Fibroblast of villous mesenchyme (primary cell): ENCODE measurements at regions not wholly inside any gene's neighbourhood (a gene's known extent, or its start where the extent isn't known, plus 50 kb on each side); places are given as distances from the start of the nearest gene placed in this dataset.
"Not testable (repeated sequence)": the region's sequence is repeated elsewhere in the genome, so short reads cannot be mapped to it uniquely, and the experiment has no call there.

Experiments used
- DNase-seq: peaks from one replicate; pipeline ENCODE4 v3.0.0-alpha.2; 2010; ENCODE audit warnings: low read depth
- H3K4me3 ChIP-seq: 2 replicates; pipeline ENCODE4 v1.5.1; 2011; ENCODE audit warnings: low read depth, mild to moderate bottlenecking, low read length
- TF ChIP-seq, protein P1 (sequence below): IDR thresholded peaks from 2 replicates; pipeline ENCODE4 v1.5.1; 2012; ENCODE audit warnings: low read depth, mild to moderate bottlenecking, low read length; ENCODE audit not compliant: insufficient read depth

DNA sequence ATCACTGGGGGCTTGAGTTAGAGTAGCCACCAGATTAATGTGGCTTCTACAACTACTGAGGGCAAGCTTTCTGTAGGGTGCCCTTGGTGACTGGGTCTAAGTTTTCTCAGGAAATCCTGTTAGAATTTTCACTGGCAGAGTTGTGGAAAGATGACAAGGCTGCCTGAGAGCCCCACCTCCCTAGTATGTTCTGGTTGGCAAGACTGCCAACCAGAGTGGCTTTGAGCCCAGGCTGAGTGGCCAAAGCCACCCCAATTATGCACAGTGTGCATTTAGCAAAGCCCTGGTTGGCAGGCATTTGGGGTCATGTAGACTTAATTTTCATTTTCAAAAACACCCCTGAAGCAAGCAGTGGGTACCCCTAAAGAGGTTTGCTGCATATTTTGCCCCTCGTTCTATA is 136.7 kb upstream of the HAPLN1 start:
- H3K4me3 ChIP-seq = no peak overlapping the region
- TF ChIP-seq, protein P1, sequence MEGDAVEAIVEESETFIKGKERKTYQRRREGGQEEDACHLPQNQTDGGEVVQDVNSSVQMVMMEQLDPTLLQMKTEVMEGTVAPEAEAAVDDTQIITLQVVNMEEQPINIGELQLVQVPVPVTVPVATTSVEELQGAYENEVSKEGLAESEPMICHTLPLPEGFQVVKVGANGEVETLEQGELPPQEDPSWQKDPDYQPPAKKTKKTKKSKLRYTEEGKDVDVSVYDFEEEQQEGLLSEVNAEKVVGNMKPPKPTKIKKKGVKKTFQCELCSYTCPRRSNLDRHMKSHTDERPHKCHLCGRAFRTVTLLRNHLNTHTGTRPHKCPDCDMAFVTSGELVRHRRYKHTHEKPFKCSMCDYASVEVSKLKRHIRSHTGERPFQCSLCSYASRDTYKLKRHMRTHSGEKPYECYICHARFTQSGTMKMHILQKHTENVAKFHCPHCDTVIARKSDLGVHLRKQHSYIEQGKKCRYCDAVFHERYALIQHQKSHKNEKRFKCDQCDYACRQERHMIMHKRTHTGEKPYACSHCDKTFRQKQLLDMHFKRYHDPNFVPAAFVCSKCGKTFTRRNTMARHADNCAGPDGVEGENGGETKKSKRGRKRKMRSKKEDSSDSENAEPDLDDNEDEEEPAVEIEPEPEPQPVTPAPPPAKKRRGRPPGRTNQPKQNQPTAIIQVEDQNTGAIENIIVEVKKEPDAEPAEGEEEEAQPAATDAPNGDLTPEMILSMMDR = no peak
- DNase-seq = no peak

DNA sequence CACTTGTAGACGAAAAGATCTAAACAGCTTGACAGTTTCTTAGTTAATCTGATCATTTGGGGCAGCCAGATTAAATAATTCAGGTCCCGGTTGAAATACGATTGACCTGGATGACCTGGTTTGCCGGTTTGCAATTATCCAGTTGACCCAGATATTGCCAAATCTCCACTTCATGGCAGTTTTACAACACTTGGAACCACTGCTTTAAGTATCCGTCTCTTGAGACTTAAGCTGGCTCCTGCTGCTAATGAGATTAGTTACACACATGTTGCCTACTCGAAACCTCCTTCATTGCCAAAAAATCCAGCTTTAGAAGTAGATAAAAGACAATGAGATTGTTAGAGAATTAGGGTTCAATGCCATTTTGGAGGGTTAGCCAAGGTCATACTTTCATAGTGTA is 136.2 kb upstream of the HAPLN1 start:
- DNase-seq = peak; percentile 3
- H3K4me3 ChIP-seq = no peak overlapping the region
- TF ChIP-seq, protein P1 = no peak

DNA sequence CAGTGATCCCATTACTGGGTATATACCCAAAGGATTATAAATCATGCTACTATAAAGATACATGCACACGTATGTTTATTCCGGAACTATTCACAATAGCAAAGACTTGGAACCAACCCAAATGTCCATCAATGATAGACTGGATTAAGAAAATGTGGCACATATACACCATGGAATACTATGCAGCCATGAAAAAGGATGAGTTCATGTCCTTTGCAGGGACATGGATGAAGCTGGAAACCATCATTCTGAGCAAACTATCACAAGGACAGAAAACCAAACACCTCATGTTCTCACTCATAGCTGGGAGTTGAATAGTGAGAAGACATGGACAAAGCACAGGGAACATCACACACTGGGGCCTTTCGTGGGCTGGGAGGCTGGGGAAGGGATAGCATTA is 129.8 kb upstream of the HAPLN1 start:
- H3K4me3 ChIP-seq, DNase-seq: not testable (repeated sequence)

DNA sequence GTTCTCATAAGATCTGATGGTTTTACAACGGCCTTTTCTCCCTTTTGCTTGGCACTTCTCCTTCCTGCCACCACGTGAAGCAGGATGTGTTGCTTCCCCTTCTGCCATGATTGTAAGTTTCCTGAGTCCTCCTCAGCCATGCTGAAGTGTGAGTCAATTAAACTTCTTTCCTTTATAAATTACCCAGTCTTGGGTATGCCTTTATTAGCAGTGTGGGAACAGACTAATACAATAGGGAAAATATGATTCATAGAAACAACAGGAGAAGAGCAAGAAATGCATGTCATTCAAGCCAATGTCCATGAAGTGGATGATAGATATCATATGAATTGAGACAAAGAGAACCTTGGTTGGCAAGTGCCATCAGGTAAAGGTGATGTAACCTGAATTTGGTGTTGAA is 128.3 kb upstream of the HAPLN1 start:
- TF ChIP-seq, protein P1 = no peak

DNA sequence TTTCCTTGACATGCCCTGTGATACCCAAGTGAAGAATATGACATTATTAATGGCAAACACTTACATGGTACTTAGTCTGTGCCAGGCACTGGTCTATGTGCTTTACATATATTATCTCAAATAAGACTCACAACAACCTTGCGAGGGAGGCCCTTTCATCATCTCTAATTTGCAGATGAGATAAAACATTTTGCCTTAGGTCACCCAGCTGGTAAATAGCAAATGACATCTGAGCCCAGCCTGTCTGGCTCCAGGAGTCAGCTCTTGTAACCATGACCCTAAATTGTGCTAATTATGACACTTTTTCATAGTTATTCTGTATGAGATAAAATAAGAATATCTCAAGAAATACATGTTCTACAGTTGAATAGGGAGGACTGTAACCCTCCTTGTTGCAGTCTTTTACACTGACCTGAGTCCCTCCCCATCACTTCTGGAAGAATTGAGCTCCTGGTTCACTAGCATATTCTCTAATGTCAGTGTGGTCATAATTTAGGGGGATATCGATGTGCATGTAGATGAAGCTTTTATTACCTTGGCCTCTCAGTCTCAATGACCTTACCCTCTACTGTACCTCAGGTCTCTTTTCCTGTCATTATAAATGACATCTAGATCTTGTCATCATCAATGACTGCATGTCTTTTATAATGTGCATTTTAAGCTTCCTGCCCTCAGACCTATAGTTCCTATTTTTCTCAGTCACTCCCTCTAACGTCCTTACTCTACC is 126.1 kb upstream of the HAPLN1 start:
- no peak for DNase-seq
- no peak overlapping the region for H3K4me3 ChIP-seq
- TF ChIP-seq, protein P1 = no peak

More for the DNA sequence above, 128.3 kb upstream of the HAPLN1 start:
- H3K4me3 ChIP-seq = no peak overlapping the region
- no peak for DNase-seq

DNA sequence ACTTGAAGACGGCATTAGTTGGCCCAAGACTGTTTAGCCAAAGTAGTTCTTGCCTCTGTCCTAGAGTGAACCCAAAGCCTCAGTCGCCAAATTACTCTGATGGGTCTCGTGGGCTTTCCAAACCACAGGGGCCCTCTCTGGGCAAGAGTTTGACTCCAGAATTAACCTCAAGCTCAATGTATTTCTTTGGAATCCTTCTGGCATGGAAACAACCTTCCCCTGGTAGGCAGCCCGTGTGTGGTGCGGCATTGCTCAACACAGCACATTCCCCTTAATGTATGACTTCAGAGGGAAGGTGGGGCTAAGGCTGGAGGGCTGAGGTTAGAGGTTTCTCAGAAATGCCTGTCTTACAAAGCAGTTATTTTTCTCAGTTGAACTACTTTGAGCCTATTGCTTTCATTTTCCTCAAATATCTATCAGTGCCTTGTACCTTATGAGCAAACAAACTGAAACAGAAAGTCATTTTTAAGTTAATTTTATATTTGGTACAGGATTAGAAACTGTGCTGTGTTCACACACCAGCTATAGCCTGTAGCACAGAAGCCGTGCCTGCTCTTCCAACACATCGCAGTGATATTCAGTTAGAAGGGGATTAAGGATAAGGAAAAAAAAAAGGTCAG is 123.9 kb upstream of the HAPLN1 start:
- TF ChIP-seq, protein P1 = no peak
- H3K4me3 ChIP-seq = peak overlapping the region; percentile 17
- peak; percentile 81 for DNase-seq

DNA sequence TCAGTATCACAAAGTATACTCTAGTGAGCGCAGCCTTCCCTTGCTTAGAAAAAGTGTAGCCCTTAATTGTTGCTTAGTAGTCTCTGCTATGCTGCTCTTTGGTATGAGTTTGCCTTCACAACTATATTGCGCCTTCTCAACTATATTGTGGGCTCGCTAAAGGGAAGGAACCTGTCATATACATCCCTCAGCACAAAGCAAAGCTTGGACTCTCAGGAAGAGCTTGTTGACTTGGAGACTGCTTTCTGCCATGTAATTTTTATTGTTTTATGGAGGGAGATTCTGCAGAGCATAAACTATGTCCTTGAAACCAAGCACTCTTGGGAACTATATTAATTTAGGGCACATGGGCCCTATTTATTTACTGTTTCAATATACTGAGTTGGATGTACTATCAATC is 119.1 kb upstream of the HAPLN1 start:
- DNase-seq = no peak
- no peak overlapping the region for H3K4me3 ChIP-seq
- TF ChIP-seq, protein P1 = no peak
